WTC11 (cell line): ENCODE measurements at regions not wholly inside any gene's neighbourhood (a gene's known extent, or its start where the extent isn't known, plus 50 kb on each side); places are given as distances from the start of the nearest gene placed in this dataset.

Experiments used
- ATAC-seq: fragments of 200-7000 bp; cut with Tn5 transposase; 2 replicates; pipeline ENCODE4 v1.10.0; 2021; ENCODE audit warnings: mild to moderate bottlenecking, moderate library complexity
- CTCF ChIA-PET: fragments of 300-600 bp; sonication (Branson Sonifier 250); formaldehyde crosslinking; loops from one replicate; lab custom pipeline; 2021; ENCODE audit warnings: antibody characterized with exemption; lab: Charles Lee
- POLR2A ChIA-PET: fragments of 350-600 bp; sonication (Branson Sonifier 250); formaldehyde crosslinking; loops from one replicate; lab custom pipeline; 2021; ENCODE audit warnings: antibody characterized with exemption; lab: Charles Lee
- DNase-seq: peaks from one replicate; pipeline ENCODE4 v3.0.0; 2021; ENCODE audit warnings: low spot score
- H3K27ac Mint-ChIP-seq: 2 replicates; pipeline ENCODE4 v1.8.0; 2021; ENCODE audit warnings: mixed read lengths
- H3K27me3 Mint-ChIP-seq: 2 replicates; pipeline ENCODE4 v1.8.0; 2021; ENCODE audit warnings: low read depth, mild to moderate bottlenecking, moderate library complexity, mixed read lengths
- H3K36me3 Mint-ChIP-seq: 2 replicates; pipeline ENCODE4 v1.8.0; 2021; ENCODE audit warnings: mixed read lengths
- H3K4me1 Mint-ChIP-seq: 2 replicates; pipeline ENCODE4 v1.8.0; 2022; ENCODE audit warnings: mixed read lengths
- H3K4me3 Mint-ChIP-seq: 2 replicates; pipeline ENCODE4 v1.8.0; 2021; ENCODE audit warnings: mild to moderate bottlenecking, moderate library complexity, mixed read lengths
- H3K9me3 Mint-ChIP-seq: 2 replicates; pipeline ENCODE4 v1.8.0; 2021; ENCODE audit warnings: mixed read lengths
- FOXJ3 ChIP-seq: sonication (generic); formaldehyde crosslinking; IDR thresholded peaks from 2 replicates; pipeline ENCODE4 v1.9.0; 2021; ENCODE audit warnings: missing genetic modification reagents, mild to moderate bottlenecking, borderline replicate concordance
- GABPB1 ChIP-seq: sonication (generic); formaldehyde crosslinking; IDR thresholded peaks from 2 replicates; pipeline ENCODE4 v1.8.1; 2023; ENCODE audit warnings: mild to moderate bottlenecking, missing genetic modification reagents
- IRF1 ChIP-seq: sonication (generic); formaldehyde crosslinking; IDR thresholded peaks from 2 replicates; pipeline ENCODE4 v1.8.0; 2023; ENCODE audit warnings: missing genetic modification reagents
- NFE2L1 ChIP-seq: sonication (generic); formaldehyde crosslinking; IDR thresholded peaks from 2 replicates; pipeline ENCODE4 v1.8.1; 2023; ENCODE audit warnings: missing genetic modification reagents
- NR1H2 ChIP-seq: sonication (generic); formaldehyde crosslinking; IDR thresholded peaks from 2 replicates; pipeline ENCODE4 v1.9.0; 2021; ENCODE audit warnings: mild to moderate bottlenecking, moderate library complexity, missing genetic modification reagents
- OVOL2 ChIP-seq: fragments of 250-450 bp; sonication (Bioruptor Pico); IDR thresholded peaks from 2 replicates; pipeline ENCODE4 v1.9.0; 2021; ENCODE audit warnings: mild to moderate bottlenecking, borderline replicate concordance
- ZNF263 ChIP-seq: sonication (generic); formaldehyde crosslinking; IDR thresholded peaks from 2 replicates; pipeline ENCODE4 v1.8.1; 2022; ENCODE audit warnings: low read depth, mild to moderate bottlenecking, moderate library complexity, missing genetic modification reagents
- ZNF317 ChIP-seq: sonication (generic); formaldehyde crosslinking; IDR thresholded peaks from 2 replicates; pipeline ENCODE4 v1.8.1; 2023; ENCODE audit warnings: low read depth, mild to moderate bottlenecking, moderate library complexity, missing genetic modification reagents, borderline replicate concordance
- ZNF416 ChIP-seq: fragments of 250-450 bp; sonication (Bioruptor Pico); IDR thresholded peaks from 2 replicates; pipeline ENCODE4 v1.9.0; 2021; ENCODE audit warnings: mild to moderate bottlenecking, inconsistent platforms
- ZSCAN18 ChIP-seq: fragments of 250-450 bp; sonication (Bioruptor Pico); IDR thresholded peaks from 2 replicates; pipeline ENCODE4 v2.1.2; 2022; ENCODE audit warnings: mild to moderate bottlenecking, moderate library complexity
- TF ChIP-seq, protein P1 (sequence below): fragments of 250-450 bp; sonication (Bioruptor Pico); conservative IDR thresholded peaks from 2 replicates; pipeline ENCODE4 v1.9.0; 2021; ENCODE audit warnings: mild to moderate bottlenecking
- TF ChIP-seq, protein P2 (sequence below): sonication (generic); formaldehyde crosslinking; IDR thresholded peaks from 2 replicates; pipeline ENCODE4 v1.8.0; 2022; ENCODE audit warnings: mild to moderate bottlenecking, missing genetic modification reagents
- TF ChIP-seq, protein P3 (sequence below): sonication (generic); formaldehyde crosslinking; IDR thresholded peaks from 2 replicates; pipeline ENCODE4 v1.8.1; 2023; ENCODE audit warnings: mild to moderate bottlenecking, missing genetic modification reagents, moderate library complexity
- TF ChIP-seq, protein P4 (sequence below): fragments of 250-450 bp; sonication (Bioruptor Pico); IDR thresholded peaks from 2 replicates; pipeline ENCODE4 v1.8.0; 2021; ENCODE audit warnings: mild to moderate bottlenecking
- TF ChIP-seq, protein P5 (sequence below): fragments of 250-450 bp; sonication (Bioruptor Pico); IDR thresholded peaks from 2 replicates; pipeline ENCODE4 v1.9.0; 2021; ENCODE audit warnings: mild to moderate bottlenecking, borderline replicate concordance
- TF ChIP-seq, protein P6 (sequence below): sonication (generic); formaldehyde crosslinking; IDR thresholded peaks from 2 replicates; pipeline ENCODE4 v1.8.1; 2022; ENCODE audit warnings: mild to moderate bottlenecking, missing genetic modification reagents, moderate library complexity, borderline replicate concordance
- TF ChIP-seq, protein P7 (sequence below): fragments of 200-600 bp; IDR thresholded peaks from 2 replicates; pipeline ENCODE4 v1.8.0; 2022; ENCODE audit warnings: antibody characterized with exemption

- POLR2A ChIA-PET: no interaction called here
- H3K4me3 Mint-ChIP-seq: no peak overlapping the region
- H3K36me3 Mint-ChIP-seq: peaks cover 22% of the 10 kb centered on the region
- no peak for ATAC-seq
- H3K4me1 Mint-ChIP-seq: peaks cover 6% of the 10 kb centered on the region; the same call in 1 of the 2 replicates
- CTCF ChIA-PET: no interaction called here
- TF ChIP-seq, protein P1, sequence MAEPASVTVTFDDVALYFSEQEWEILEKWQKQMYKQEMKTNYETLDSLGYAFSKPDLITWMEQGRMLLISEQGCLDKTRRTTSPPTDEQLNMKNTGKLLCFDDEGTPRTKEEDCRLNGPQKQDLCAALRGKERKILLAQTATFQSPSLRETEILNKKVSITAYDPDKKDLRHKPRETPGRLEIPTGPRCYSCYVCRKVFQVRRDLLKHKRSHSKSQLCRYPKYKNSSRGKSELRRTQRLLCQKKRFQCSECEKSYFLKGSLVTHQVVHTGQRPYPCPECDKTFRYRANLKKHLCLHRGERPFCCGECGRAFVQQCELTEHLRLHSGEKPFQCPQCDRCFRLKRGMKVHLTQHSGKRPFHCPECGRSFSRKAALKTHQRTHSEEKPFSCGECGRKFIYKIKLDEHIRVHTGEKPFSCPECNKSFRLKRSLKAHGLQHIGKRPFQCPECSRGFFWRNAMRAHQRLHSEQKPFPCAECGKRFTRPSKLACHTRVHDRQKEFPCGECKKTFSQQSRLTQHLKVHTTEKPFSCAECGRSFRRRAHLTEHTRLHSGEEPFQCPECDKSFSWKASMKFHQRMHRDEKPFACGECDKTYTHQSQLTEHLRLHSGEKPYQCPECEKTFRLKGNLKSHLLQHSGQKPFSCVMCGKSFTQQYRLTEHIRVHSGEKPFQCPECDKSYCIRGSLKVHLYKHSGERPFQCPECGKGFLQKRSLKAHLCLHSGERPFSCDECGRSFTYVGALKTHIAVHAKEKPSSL (CRISPR knock-in tag): no peak
- TF ChIP-seq IRF1 (CRISPR knock-in tag): no peak
- no peak for TF ChIP-seq NFE2L1 (CRISPR knock-in tag)
- no peak for TF ChIP-seq ZSCAN18 (CRISPR knock-in tag)
- TF ChIP-seq OVOL2 (CRISPR knock-in tag): no peak
- no peak for TF ChIP-seq GABPB1 (CRISPR knock-in tag)
- no peak for TF ChIP-seq ZNF263
- TF ChIP-seq, protein P2, sequence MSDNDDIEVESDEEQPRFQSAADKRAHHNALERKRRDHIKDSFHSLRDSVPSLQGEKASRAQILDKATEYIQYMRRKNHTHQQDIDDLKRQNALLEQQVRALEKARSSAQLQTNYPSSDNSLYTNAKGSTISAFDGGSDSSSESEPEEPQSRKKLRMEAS: no peak
- TF ChIP-seq, protein P3, sequence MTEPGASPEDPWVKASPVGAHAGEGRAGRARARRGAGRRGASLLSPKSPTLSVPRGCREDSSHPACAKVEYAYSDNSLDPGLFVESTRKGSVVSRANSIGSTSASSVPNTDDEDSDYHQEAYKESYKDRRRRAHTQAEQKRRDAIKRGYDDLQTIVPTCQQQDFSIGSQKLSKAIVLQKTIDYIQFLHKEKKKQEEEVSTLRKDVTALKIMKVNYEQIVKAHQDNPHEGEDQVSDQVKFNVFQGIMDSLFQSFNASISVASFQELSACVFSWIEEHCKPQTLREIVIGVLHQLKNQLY (CRISPR knock-in tag): no peak
- TF ChIP-seq FOXJ3 (CRISPR knock-in tag): no peak
- TF ChIP-seq, protein P4, sequence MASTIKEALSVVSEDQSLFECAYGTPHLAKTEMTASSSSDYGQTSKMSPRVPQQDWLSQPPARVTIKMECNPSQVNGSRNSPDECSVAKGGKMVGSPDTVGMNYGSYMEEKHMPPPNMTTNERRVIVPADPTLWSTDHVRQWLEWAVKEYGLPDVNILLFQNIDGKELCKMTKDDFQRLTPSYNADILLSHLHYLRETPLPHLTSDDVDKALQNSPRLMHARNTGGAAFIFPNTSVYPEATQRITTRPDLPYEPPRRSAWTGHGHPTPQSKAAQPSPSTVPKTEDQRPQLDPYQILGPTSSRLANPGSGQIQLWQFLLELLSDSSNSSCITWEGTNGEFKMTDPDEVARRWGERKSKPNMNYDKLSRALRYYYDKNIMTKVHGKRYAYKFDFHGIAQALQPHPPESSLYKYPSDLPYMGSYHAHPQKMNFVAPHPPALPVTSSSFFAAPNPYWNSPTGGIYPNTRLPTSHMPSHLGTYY (CRISPR knock-in tag): no peak
- TF ChIP-seq, protein P5, sequence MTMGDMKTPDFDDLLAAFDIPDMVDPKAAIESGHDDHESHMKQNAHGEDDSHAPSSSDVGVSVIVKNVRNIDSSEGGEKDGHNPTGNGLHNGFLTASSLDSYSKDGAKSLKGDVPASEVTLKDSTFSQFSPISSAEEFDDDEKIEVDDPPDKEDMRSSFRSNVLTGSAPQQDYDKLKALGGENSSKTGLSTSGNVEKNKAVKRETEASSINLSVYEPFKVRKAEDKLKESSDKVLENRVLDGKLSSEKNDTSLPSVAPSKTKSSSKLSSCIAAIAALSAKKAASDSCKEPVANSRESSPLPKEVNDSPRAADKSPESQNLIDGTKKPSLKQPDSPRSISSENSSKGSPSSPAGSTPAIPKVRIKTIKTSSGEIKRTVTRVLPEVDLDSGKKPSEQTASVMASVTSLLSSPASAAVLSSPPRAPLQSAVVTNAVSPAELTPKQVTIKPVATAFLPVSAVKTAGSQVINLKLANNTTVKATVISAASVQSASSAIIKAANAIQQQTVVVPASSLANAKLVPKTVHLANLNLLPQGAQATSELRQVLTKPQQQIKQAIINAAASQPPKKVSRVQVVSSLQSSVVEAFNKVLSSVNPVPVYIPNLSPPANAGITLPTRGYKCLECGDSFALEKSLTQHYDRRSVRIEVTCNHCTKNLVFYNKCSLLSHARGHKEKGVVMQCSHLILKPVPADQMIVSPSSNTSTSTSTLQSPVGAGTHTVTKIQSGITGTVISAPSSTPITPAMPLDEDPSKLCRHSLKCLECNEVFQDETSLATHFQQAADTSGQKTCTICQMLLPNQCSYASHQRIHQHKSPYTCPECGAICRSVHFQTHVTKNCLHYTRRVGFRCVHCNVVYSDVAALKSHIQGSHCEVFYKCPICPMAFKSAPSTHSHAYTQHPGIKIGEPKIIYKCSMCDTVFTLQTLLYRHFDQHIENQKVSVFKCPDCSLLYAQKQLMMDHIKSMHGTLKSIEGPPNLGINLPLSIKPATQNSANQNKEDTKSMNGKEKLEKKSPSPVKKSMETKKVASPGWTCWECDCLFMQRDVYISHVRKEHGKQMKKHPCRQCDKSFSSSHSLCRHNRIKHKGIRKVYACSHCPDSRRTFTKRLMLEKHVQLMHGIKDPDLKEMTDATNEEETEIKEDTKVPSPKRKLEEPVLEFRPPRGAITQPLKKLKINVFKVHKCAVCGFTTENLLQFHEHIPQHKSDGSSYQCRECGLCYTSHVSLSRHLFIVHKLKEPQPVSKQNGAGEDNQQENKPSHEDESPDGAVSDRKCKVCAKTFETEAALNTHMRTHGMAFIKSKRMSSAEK (CRISPR knock-in tag): no peak
- TF ChIP-seq, protein P6, sequence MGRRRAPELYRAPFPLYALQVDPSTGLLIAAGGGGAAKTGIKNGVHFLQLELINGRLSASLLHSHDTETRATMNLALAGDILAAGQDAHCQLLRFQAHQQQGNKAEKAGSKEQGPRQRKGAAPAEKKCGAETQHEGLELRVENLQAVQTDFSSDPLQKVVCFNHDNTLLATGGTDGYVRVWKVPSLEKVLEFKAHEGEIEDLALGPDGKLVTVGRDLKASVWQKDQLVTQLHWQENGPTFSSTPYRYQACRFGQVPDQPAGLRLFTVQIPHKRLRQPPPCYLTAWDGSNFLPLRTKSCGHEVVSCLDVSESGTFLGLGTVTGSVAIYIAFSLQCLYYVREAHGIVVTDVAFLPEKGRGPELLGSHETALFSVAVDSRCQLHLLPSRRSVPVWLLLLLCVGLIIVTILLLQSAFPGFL (CRISPR knock-in tag): no peak
- TF ChIP-seq ZNF416 (CRISPR knock-in tag): no peak
- TF ChIP-seq NR1H2 (CRISPR knock-in tag): no peak
- TF ChIP-seq, protein P7, sequence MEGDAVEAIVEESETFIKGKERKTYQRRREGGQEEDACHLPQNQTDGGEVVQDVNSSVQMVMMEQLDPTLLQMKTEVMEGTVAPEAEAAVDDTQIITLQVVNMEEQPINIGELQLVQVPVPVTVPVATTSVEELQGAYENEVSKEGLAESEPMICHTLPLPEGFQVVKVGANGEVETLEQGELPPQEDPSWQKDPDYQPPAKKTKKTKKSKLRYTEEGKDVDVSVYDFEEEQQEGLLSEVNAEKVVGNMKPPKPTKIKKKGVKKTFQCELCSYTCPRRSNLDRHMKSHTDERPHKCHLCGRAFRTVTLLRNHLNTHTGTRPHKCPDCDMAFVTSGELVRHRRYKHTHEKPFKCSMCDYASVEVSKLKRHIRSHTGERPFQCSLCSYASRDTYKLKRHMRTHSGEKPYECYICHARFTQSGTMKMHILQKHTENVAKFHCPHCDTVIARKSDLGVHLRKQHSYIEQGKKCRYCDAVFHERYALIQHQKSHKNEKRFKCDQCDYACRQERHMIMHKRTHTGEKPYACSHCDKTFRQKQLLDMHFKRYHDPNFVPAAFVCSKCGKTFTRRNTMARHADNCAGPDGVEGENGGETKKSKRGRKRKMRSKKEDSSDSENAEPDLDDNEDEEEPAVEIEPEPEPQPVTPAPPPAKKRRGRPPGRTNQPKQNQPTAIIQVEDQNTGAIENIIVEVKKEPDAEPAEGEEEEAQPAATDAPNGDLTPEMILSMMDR: no peak
- no peak for TF ChIP-seq ZNF317
- no peaks in the 10 kb centered on the region for H3K27me3 Mint-ChIP-seq
- H3K9me3 Mint-ChIP-seq: peaks cover 28% of the 10 kb centered on the region
- H3K27ac Mint-ChIP-seq: no peak overlapping the region
- no peak for DNase-seq
These were observed 843.4 kb downstream of the TMEM182 start for GRCh38 chr2:103605071-103605780.
